ENCODE measurements at regions not wholly inside any gene's neighbourhood (a gene's known extent, or its start where the extent isn't known, plus 50 kb on each side); places are given as distances from the start of the nearest gene placed in this dataset.

DNA sequence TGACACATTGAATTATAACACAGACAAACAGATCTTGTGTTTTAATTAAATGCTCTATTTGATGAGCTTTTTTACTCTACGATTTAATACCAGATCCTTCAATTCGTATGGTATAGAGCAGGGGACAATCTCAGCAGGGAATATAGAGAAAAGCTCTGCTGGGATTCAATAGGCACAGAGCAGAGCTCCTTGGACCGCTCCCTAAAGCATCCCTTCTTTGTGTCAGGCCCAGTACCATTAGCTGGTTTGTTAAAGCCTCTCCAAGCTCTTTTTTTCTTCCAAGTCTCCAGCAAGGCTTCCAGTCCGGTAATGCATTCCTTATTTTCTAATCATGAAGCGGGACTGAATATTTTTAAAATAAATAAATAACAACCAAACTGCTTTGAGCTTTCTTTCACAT is 466.0 kb downstream of the NR4A2 start:
- DNase-seq = no peak
- Mint-ChIP-seq H3K4me1 (no peaks in the 10 kb centered on the region), H3K36me3 (no peaks in the 10 kb centered on the region), H3K27ac (no peak overlapping the region), H3K27me3 (ENCODE audit: low read depth in 3 of 3) (no peaks in the 10 kb centered on the region), H3K9me3 (peaks cover 0 to 7% (median under 1%) of the 10 kb centered on the region in 6 donors), H3K4me3 (no peak overlapping the region)

DNA sequence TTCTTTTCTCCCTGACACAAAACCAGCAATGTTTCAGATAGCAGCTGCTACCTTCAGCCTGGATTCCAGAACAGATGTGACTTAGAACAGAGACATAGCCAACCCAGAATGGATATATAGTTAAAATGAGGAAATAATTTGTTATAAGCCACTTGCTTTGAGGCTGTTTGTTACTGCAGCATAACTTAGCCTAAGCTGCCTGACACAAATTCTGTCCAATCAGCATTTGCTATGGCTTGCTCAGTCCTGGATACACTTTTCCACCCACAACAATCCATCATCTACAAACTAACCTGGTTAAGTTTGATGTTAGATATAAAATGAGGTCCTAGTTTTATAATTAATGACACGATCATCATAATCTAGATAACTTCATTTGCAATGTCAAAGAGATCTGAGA is 480.4 kb downstream of the NR4A2 start:
- Mint-ChIP-seq H3K27ac (no peak overlapping the region), H3K4me1 (no peaks in the 10 kb centered on the region), H3K9me3 (peaks cover under 1 to 13% (median 6%) of the 10 kb centered on the region in 6 donors), H3K36me3 (no peaks in the 10 kb centered on the region), H3K27me3 (ENCODE audit: low read depth in 3 of 3) (peaks cover 0 to 4% (median 0%) of the 10 kb centered on the region in 3 donors), H3K4me3 (no peak overlapping the region)
- DNase-seq = no peak

DNA sequence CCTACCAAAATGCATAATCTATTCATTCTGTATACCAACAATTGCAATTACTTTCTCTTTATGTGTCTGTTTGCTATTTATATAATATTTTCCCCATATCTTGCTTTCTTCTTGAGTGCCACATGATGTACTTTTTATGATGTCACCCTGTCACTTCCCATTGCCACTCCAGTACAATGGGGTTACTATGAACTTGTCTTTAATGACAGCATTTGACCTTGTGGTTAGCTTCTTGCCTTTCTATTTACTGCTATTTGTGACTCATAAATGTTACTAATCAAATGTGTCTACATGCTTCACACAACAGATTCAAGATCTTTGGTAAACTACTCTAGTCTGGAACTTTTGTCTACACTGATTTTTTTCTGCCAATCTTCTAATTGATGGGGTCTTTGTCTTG is 486.3 kb downstream of the NR4A2 start:
- DNase-seq = no peak
- no peaks in the 10 kb centered on the region for H3K4me1 Mint-ChIP-seq
- no peaks in the 10 kb centered on the region for H3K36me3 Mint-ChIP-seq
- no peak overlapping the region for H3K27ac Mint-ChIP-seq
- H3K27me3 Mint-ChIP-seq (ENCODE audit: low read depth in 3 of 3) = peaks cover 0 to 4% (median 0%) of the 10 kb centered on the region in 3 donors
- no peak overlapping the region for H3K4me3 Mint-ChIP-seq
- H3K9me3 Mint-ChIP-seq = peaks cover 0 to 15% (median 6%) of the 10 kb centered on the region in 6 donors

DNA sequence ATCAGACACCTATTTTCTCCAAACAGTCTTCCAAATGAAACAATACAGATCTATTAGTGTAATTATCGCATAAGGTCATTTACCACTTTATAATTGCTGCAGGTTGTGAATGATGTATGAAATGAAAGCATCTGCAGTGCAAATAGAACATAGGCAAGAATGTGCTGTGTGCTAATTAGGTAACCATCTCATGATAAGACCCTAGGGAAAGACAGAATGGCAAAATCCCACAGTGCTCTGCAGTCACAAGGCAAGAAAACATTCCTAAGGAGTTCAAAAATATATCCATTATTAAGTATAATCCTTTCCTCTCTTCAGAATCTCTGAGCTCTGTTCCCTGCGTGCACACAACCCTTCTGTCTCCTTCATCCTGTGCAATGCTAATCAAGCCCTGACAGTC is 488.1 kb downstream of the NR4A2 start:
- H3K4me1 Mint-ChIP-seq = no peaks in the 10 kb centered on the region
- no peak overlapping the region for H3K4me3 Mint-ChIP-seq
- no peak overlapping the region for H3K27ac Mint-ChIP-seq
- no peaks in the 10 kb centered on the region for H3K36me3 Mint-ChIP-seq
- H3K27me3 Mint-ChIP-seq (ENCODE audit: low read depth in 3 of 3) = peaks cover 0 to 4% (median 0%) of the 10 kb centered on the region in 3 donors
- no peak for DNase-seq
- H3K9me3 Mint-ChIP-seq = peaks cover 0 to 19% (median 6%) of the 10 kb centered on the region in 6 donors

DNA sequence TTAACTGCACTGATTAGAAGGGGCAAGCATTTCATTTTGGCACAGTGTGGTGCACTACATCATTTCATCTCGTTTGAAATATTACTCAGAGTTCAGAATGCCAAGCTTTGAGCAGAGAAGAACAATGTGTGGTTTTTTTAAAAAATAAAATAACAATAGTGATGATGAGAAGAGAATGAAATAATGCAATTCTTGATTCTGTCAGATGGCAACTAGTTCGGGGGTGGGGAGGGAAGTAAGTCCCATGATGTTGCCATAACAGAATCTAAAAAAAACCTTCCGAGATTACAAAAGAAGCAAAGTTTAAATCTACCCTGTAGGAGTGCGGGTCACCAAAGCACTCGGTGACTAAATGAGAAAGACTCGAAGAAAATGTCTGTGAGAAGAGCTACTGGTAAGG is 490.4 kb downstream of the NR4A2 start:
- Mint-ChIP-seq H3K4me1 (no peaks in the 10 kb centered on the region), H3K27me3 (ENCODE audit: low read depth in 3 of 3) (peaks cover 0 to 3% (median 0%) of the 10 kb centered on the region in 3 donors), H3K27ac (no peak overlapping the region), H3K4me3 (no peak overlapping the region), H3K9me3 (peaks cover 0 to 13% (median 3%) of the 10 kb centered on the region in 6 donors), H3K36me3 (no peaks in the 10 kb centered on the region)
- no peak for DNase-seq

DNA sequence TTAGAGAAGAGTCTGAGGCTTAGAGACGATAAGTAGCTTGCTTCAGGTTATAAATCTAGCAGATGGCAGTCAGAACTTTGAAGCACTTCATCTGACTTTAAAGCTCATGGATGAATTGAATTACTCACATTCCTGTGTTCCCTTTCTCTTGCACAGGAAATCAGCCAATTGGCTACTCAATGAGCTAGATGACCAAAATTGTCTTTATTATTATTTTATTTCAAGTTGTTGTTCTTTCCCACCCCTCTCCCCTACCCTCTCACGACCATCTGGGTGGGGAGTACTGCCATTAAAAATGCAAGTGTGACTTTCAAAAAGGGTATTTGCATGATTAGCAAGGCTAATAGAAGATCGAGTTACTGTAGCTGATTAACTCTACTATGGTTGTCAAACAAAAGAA is 491.1 kb downstream of the NR4A2 start:
- no peaks in the 10 kb centered on the region for H3K36me3 Mint-ChIP-seq
- H3K9me3 Mint-ChIP-seq = peaks cover 0 to 7% (median 2%) of the 10 kb centered on the region in 6 donors
- H3K27ac Mint-ChIP-seq = no peak overlapping the region
- no peak overlapping the region for H3K4me3 Mint-ChIP-seq
- DNase-seq = no peak
- no peaks in the 10 kb centered on the region for H3K4me1 Mint-ChIP-seq
- peaks cover 0 to 3% (median 0%) of the 10 kb centered on the region in 3 donors for H3K27me3 Mint-ChIP-seq (ENCODE audit: low read depth in 3 of 3)

DNA sequence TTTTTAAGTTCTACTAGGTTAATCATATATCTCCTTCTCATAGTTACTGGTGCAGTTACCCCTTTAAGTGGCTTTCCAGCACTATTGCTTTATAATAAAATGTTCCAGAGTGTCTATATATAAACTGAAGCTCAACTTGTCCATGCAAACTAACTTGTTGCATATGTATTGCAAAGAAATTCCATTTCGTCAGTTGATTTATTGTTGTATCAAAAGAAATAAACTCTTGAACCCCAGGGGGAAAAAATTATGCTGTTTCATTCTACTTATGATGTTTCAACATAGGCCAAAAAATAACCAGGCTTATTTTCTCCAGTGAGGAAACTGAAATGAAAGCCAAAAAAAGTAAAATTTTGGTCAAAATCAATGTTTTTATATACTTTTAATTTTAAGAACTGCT is 491.9 kb downstream of the NR4A2 start:
- Mint-ChIP-seq H3K9me3 (peaks cover 0 to 4% (median 1%) of the 10 kb centered on the region in 6 donors), H3K27ac (no peak overlapping the region), H3K36me3 (no peaks in the 10 kb centered on the region), H3K4me1 (no peaks in the 10 kb centered on the region), H3K27me3 (ENCODE audit: low read depth in 3 of 3) (peaks cover 0 to 3% (median 0%) of the 10 kb centered on the region in 3 donors), H3K4me3 (no peak overlapping the region)
- no peak for DNase-seq

DNA sequence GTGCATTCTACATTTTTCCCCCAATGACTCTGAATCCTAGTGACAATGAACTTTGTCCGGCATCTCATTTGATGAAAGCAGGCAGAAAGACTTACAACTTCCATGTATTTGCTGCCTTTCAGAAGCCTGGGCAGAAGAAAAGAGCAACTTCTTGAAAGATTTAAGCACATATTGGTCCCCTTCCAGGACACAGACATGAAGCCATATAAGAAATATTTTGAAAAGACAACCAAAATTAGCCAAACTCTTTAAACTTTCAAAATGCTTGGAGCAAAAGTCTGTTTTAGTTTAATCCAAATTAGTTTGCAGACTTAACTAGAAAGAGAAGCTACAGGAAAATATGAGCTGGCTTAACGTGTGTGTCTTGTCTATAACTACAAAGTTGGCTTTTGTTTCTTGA is 492.5 kb downstream of the NR4A2 start:
- Mint-ChIP-seq H3K27me3 (ENCODE audit: low read depth in 3 of 3) (peaks cover 0 to 3% (median 0%) of the 10 kb centered on the region in 3 donors), H3K4me1 (no peaks in the 10 kb centered on the region), H3K36me3 (no peaks in the 10 kb centered on the region), H3K27ac (no peak overlapping the region), H3K9me3 (peaks cover 0 to 4% (median 1%) of the 10 kb centered on the region in 6 donors), H3K4me3 (no peak overlapping the region)
- DNase-seq = no peak

DNA sequence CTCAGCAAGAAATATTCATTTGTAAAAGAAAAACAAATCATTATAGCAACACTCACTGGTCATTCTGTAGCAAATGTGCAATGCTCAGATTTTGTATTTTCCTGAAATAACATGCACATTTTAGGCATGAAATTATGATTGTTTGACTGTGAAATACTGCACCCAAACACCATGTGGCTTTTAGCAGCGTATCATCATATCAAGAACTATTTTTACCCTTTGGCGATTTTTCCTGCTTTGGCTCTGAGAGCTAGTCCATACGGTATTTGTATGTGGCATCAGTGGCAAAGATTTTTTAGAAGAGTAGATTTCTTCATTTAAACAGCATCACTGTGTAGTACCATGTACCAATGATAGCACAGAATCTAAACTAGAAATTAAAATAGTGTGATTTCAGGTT is 493.1 kb downstream of the NR4A2 start:
- Mint-ChIP-seq H3K9me3 (peaks cover 0 to 4% (median 1%) of the 10 kb centered on the region in 6 donors), H3K27ac (no peak overlapping the region), H3K4me3 (no peak overlapping the region), H3K4me1 (no peaks in the 10 kb centered on the region), H3K36me3 (no peaks in the 10 kb centered on the region), H3K27me3 (ENCODE audit: low read depth in 3 of 3) (peaks cover 0 to 3% (median 0%) of the 10 kb centered on the region in 3 donors)
- DNase-seq = no peak

DNA sequence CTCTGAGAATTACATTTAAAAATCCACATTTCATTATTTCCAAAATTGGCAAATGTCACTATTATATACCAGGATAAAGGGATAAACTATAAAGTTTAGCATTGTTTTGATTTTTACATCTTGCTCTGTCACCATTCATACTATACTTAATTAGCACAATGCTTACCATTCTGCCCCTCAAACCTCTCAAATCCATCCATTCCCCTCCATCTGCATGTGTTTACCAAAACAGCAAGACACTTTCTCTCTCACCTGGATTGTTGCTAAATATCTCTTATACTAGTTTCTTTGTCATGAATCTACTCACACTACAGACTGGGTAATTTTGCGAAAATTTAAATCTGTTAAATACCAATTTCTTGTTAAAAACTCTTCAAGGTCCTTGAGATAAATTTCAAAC is 496.1 kb downstream of the NR4A2 start:
- no peak overlapping the region for H3K27ac Mint-ChIP-seq
- no peaks in the 10 kb centered on the region for H3K4me1 Mint-ChIP-seq

DNA sequence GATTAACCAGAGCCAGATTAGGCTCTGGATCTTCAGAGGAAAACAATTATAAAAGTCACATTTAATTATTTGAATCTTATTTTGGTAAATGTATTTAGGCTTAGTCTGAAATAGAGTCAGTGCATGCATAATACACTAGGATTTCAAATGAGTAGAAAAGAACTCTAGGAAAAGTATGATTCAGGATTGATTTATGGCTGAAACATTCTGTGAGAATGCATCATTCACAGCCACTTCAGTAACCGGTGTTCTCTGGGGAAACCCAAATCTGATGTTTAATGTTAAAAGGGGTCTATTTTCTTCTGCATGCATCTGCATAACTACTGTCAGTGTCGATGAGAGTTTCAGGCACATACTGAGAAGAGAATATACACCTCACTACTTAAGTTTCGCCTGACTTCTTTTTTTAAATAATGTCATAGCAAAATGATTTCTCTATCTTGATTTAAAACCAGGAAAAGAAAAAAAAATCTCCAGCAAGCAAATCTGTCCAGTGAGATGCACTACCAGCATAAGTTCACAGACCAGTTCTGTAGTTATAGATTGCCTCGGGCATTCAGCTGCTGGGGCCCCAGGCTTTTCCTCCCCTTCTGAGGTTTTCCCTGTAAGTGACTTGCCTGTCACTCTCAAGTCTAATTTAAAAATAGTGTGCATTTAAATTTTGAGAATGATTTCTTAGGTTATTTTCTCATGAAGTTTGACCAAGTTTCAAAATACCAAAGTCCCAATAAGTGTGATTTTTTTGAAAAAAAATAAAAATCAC is 501.5 kb downstream of the NR4A2 start:
- H3K4me1 Mint-ChIP-seq = no peaks in the 10 kb centered on the region
- H3K4me3 Mint-ChIP-seq = no peak overlapping the region
- no peak for DNase-seq
- peaks cover 0 to 1% (median 0%) of the 10 kb centered on the region in 3 donors for H3K27me3 Mint-ChIP-seq (ENCODE audit: low read depth in 3 of 3)
- no peak overlapping the region for H3K27ac Mint-ChIP-seq
- H3K36me3 Mint-ChIP-seq = no peaks in the 10 kb centered on the region
- peaks cover 0 to 5% (median under 1%) of the 10 kb centered on the region in 6 donors for H3K9me3 Mint-ChIP-seq

More for the DNA sequence above, 496.1 kb downstream of the NR4A2 start:
- Mint-ChIP-seq H3K27me3 (ENCODE audit: low read depth in 3 of 3) (peaks cover 0 to 3% (median 0%) of the 10 kb centered on the region in 3 donors), H3K9me3 (peaks cover 0 to 4% (median 0%) of the 10 kb centered on the region in 6 donors), H3K36me3 (no peaks in the 10 kb centered on the region), H3K4me3 (no peak overlapping the region)
- DNase-seq = no peak

DNA sequence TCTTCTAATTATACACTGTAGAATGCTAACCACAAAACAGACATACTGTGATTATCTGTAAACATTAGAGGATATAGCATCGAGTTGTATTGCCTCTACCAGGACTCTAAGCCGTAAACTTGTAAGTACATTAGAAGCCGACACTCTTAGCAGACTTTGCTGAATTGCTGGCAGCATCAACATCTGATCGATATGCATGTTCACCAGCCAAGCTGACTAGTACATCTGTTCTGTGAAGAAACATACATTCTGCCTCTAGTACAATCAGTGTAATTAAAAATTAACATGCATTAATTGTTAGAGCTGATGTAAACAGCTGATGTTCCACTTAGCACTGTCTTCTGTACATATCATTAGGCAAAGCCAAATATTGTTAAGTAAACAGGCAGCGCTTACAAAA is 502.2 kb downstream of the NR4A2 start:
- Mint-ChIP-seq H3K9me3 (peaks cover 0 to 10% (median under 1%) of the 10 kb centered on the region in 6 donors), H3K36me3 (no peaks in the 10 kb centered on the region), H3K4me1 (no peaks in the 10 kb centered on the region), H3K27me3 (ENCODE audit: low read depth in 3 of 3) (peaks cover 0 to 1% (median 0%) of the 10 kb centered on the region in 3 donors), H3K27ac (no peak overlapping the region), H3K4me3 (no peak overlapping the region)
- no peak for DNase-seq

DNA sequence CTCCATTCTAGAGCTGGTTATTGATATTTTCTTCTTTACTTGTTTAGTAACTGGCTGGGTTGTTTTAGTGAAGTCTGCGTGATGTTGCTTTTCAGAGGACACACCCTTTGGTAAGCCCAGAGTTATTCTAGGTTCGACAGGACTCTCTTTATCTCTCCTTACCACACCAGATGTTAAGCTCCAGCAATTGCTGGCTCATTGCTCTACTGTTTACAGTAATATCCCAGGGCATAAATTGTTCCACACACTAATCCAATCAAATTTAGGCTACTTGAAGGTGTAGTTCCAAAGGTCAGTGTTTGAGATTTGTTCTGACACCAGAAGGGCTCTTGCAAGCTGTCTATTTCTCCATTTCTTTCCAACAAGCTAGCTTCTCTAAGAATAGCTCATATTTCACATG is 506.6 kb downstream of the NR4A2 start:
- Mint-ChIP-seq H3K4me3 (no peak overlapping the region), H3K4me1 (no peaks in the 10 kb centered on the region), H3K9me3 (peaks cover 0 to 10% (median 1%) of the 10 kb centered on the region in 6 donors), H3K36me3 (no peaks in the 10 kb centered on the region), H3K27me3 (ENCODE audit: low read depth in 3 of 3) (peaks cover 0 to 1% (median 0%) of the 10 kb centered on the region in 3 donors), H3K27ac (no peak overlapping the region)
- DNase-seq = no peak

DNA sequence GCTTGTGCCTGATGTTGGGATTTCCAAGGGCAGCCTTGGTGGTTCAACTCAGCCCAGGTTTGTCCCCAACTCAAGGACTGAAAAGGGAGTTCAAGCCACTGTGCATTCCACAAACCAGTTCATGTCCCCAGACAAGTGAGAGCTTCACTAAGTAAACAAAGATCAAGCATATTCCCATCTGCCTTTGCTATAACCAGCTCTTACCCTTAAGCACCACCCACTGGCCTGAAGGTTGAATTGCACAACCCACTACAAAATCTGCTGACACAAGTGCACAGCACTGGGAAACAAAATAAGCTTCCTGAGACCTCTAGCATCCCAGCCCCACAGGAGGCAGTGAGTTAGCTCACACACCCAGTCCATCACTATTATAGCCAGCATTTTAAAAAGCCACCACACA is 516.7 kb downstream of the NR4A2 start:
- Mint-ChIP-seq H3K27me3 (ENCODE audit: low read depth in 3 of 3) (no peaks in the 10 kb centered on the region), H3K27ac (no peak overlapping the region), H3K9me3 (peaks cover 0 to 14% (median 8%) of the 10 kb centered on the region in 6 donors), H3K4me1 (no peaks in the 10 kb centered on the region), H3K4me3 (no peak overlapping the region), H3K36me3 (no peaks in the 10 kb centered on the region)
- no peak for DNase-seq

DNA sequence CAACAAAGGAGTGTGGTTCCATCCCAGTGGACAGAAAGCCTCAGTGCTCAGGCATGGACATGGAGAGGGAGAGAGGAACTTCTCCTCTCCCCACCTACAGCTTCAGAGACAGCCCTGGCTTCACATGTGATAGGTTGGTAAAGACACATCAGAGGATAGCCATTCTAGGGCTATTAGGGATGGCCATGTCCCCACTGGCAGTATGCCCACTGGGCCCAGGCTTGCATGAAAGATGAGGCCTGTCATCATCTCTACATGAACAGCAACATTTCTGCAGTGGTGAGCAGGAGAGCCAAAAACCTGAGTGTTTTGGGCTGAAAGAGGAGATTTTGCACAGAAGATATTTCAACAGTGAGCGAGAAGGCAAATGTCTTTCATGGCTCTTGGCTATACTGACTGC is 517.2 kb downstream of the NR4A2 start:
- H3K27ac Mint-ChIP-seq = no peak overlapping the region
- H3K27me3 Mint-ChIP-seq (ENCODE audit: low read depth in 3 of 3) = no peaks in the 10 kb centered on the region
- H3K4me1 Mint-ChIP-seq = no peaks in the 10 kb centered on the region
- no peaks in the 10 kb centered on the region for H3K36me3 Mint-ChIP-seq
- H3K4me3 Mint-ChIP-seq = no peak overlapping the region
- DNase-seq = no peak
- H3K9me3 Mint-ChIP-seq = peaks cover 0 to 18% (median 8%) of the 10 kb centered on the region in 6 donors

All from immature natural killer cell (primary cell).